ENCODE measurements at regions not wholly inside any gene's neighbourhood (a gene's known extent, or its start where the extent isn't known, plus 50 kb on each side); places are given as distances from the start of the nearest gene placed in this dataset.

- Mint-ChIP-seq H3K27ac (no peak overlapping the region), H3K27me3 (peaks cover 0 to 1% (median 0%) of the 10 kb centered on the region in 5 donors), H3K4me3 (no peak overlapping the region), H3K36me3 (no peaks in the 10 kb centered on the region), H3K4me1 (no peaks in the 10 kb centered on the region), H3K9me3 (no peaks in the 10 kb centered on the region)
- POLR2A ChIA-PET: no interaction called here
- ATAC-seq: no peak
- no peak for DNase-seq
Observed at GRCh38 chr13:78102741-78103140, 184.1 kb upstream of the EDNRB start.

GRCh38 chr13:78102121-78102677 lies 183.6 kb upstream of the EDNRB start:
- Mint-ChIP-seq H3K36me3 (no peaks in the 10 kb centered on the region), H3K27ac (no peak overlapping the region), H3K4me3 (no peak overlapping the region), H3K27me3 (peaks cover 0 to 4% (median 0%) of the 10 kb centered on the region in 5 donors), H3K9me3 (no peaks in the 10 kb centered on the region), H3K4me1 (no peaks in the 10 kb centered on the region)
- ATAC-seq: no peak
- POLR2A ChIA-PET: no interaction called here
- DNase-seq: no peak

GRCh38 chr13:78100486-78100885 lies 181.9 kb upstream of the EDNRB start:
- Mint-ChIP-seq H3K4me1 (no peaks in the 10 kb centered on the region), H3K36me3 (no peaks in the 10 kb centered on the region), H3K27ac (no peak overlapping the region), H3K4me3 (no peak overlapping the region), H3K27me3 (peaks cover 0 to 14% (median 3%) of the 10 kb centered on the region in 5 donors), H3K9me3 (no peaks in the 10 kb centered on the region)
- POLR2A ChIA-PET: no interaction called here
- DNase-seq (no peak), ATAC-seq (no peak)

DNA sequence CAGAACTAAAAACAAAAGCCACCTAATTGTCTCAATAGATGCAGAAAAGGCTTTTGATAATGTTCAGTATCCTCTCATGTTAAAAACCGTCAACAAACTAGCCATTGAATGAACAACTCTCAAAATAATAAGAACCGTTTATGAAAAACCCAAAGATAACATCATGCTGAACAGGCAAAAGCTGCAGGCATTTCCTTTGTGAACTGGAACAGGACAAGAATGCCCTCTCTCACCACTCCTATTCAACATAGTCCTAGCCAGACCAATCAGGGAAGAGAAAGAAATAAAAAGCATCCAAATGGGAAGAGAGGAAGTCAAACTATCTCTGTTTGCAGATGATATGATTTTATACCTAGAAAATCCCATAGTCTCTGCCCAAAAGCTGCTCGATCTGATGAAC lies 179.6 kb upstream of the EDNRB start:
- ATAC-seq: no peak
- Mint-ChIP-seq H3K4me1 (no peaks in the 10 kb centered on the region), H3K27ac (no peak overlapping the region), H3K36me3 (no peaks in the 10 kb centered on the region), H3K27me3 (peaks cover 1 to 14% (median 3%) of the 10 kb centered on the region in 5 donors), H3K4me3 (no peak overlapping the region), H3K9me3 (no peaks in the 10 kb centered on the region)
- no peak for DNase-seq
- POLR2A ChIA-PET: no interaction called here

DNA sequence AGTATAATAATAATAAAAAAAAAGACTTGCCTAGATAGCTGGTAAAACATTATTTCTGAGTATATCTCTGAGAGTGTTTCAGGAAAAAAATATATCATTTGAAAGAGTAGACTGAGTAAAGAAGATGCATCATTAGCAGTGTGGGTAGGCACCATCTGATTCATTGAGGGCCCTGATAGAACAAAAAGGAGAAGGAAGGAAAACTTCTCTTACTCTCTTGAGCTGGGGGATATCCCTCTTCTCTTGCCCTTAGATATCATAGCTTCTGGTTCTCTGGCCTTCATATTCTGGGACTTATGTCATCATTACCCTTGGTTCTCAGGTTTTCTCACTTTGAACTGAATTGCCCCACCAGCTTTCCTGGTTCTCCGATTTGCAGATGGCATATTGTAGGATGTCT lies 177.6 kb upstream of the EDNRB start:
- H3K4me1 Mint-ChIP-seq: no peaks in the 10 kb centered on the region
- DNase-seq (no peak), ATAC-seq (no peak)
- H3K27ac Mint-ChIP-seq: no peak overlapping the region
- POLR2A ChIA-PET: no interaction called here
- peaks cover 1 to 17% (median 3%) of the 10 kb centered on the region in 5 donors for H3K27me3 Mint-ChIP-seq
- H3K4me3 Mint-ChIP-seq: no peak overlapping the region
- no peaks in the 10 kb centered on the region for H3K36me3 Mint-ChIP-seq
- H3K9me3 Mint-ChIP-seq: peaks cover 0 to 1% (median 0%) of the 10 kb centered on the region in 9 donors

- POLR2A ChIA-PET: no interaction called here
- DNase-seq (no peak), ATAC-seq (no peak)
- Mint-ChIP-seq H3K9me3 (peaks cover 0 to 18% (median 4%) of the 10 kb centered on the region in 9 donors), H3K27ac (no peak overlapping the region), H3K4me3 (no peak overlapping the region), H3K4me1 (peaks cover 0 to 3% (median 0%) of the 10 kb centered on the region in 4 donors), H3K27me3 (peaks cover 7 to 37% (median 9%) of the 10 kb centered on the region in 5 donors), H3K36me3 (peaks cover 0 to 7% (median 0%) of the 10 kb centered on the region in 3 donors)
Observed at GRCh38 chr13:78087966-78088678, 169.5 kb upstream of the EDNRB start.

DNA sequence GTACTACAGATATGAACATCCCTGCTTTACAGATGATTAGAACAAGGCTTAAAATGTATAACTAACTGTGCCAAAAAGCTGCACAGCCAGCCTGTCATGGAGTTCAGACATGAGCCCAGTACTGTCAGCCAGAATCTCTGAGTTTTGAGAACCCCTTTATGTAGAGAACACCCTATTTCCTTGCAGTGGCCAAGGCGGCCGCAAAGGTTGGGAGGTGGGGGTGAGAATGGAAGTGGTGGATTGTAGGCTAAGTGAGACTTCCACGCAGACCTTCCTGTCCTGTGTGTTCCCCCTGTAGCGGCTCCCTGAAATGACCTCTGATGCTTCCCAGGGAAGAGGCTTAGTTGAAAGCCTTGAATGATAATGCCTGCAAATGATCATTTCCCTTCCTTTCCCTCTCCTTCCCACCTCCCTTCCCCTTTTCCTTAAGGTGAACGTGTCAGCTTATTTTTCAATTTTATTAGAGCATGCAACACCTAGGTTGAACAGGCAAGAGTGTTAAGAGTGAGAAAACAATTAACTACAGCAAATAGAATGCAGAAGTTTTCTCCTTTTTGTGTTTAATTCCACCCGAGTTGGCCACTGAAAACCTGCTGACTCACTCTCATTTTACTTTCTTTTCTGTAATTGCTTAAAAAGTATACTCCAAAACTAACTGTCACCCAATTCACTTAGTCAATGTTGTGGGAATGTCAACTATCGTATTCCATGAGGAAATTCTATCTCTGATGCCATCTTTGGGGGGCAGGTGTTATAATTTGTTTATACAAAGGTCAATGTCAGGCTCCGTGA lies 167.0 kb upstream of the EDNRB start:
- no peak overlapping the region for H3K27ac Mint-ChIP-seq
- POLR2A ChIA-PET: no interaction called here
- peak overlapping the region in 1 of 10 donors; percentile 46 for H3K4me3 Mint-ChIP-seq
- DNase-seq (no peak), ATAC-seq (no peak)
- H3K36me3 Mint-ChIP-seq: peaks cover 0 to 24% (median 5%) of the 10 kb centered on the region in 3 donors
- H3K9me3 Mint-ChIP-seq: peaks cover 4 to 34% (median 19%) of the 10 kb centered on the region in 9 donors
- H3K27me3 Mint-ChIP-seq: peaks cover 3 to 28% (median 12%) of the 10 kb centered on the region in 5 donors
- H3K4me1 Mint-ChIP-seq: peaks cover 0 to 3% (median 0%) of the 10 kb centered on the region in 4 donors

DNA sequence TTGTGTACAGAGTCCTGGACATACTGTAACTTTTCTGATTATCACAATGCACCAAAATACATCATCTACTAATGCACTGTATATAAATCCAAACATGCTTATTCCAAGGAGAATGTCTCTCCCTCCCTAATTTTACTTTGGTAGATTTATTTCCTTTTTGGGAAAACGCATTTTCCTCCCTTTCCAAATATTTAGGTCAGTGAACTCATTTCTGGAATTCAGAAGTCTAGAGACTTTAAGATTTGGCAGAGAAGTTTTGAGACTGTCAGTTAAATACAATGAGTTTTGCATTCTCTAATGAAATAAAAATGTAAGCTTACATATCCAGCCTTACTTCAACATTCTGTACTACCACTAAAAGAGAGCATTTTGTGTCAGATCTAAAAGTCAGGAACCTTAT lies 165.8 kb upstream of the EDNRB start:
- H3K27me3 Mint-ChIP-seq: peaks cover 3 to 19% (median 8%) of the 10 kb centered on the region in 5 donors
- H3K4me1 Mint-ChIP-seq: peaks cover 0 to 3% (median 0%) of the 10 kb centered on the region in 4 donors
- ATAC-seq: no peak
- no peak overlapping the region for H3K27ac Mint-ChIP-seq
- peaks cover 0 to 24% (median 5%) of the 10 kb centered on the region in 3 donors for H3K36me3 Mint-ChIP-seq
- peaks cover 4 to 37% (median 23%) of the 10 kb centered on the region in 9 donors for H3K9me3 Mint-ChIP-seq
- no peak for DNase-seq
- POLR2A ChIA-PET: no interaction called here
- no peak overlapping the region for H3K4me3 Mint-ChIP-seq

DNA sequence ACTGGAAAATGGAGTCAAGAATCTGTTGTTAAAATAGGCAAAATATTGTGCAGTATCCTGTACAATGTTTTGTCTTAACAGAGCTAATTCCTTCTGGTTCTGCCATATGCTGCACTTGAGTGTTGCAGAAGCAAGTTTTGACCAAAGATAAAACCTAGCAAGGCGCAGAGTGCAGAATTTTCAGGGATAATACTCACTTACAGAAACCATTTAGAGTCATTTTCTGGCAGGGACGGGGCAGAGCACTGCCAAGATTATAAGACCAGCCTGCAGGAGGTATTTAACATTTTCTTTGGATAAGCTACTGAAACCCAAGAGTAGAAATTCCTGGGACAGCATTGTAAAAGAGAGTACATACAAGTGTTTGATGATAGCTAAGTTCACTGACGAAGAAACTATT lies 159.5 kb upstream of the EDNRB start:
- peaks cover 3 to 26% (median 4%) of the 10 kb centered on the region in 5 donors for H3K27me3 Mint-ChIP-seq
- POLR2A ChIA-PET: no interaction called here
- DNase-seq (no peak), ATAC-seq (no peak)
- no peak overlapping the region for H3K27ac Mint-ChIP-seq
- peaks cover 4 to 33% (median 23%) of the 10 kb centered on the region in 9 donors for H3K9me3 Mint-ChIP-seq
- H3K36me3 Mint-ChIP-seq: peaks cover 0 to 18% (median 5%) of the 10 kb centered on the region in 3 donors
- no peaks in the 10 kb centered on the region for H3K4me1 Mint-ChIP-seq
- H3K4me3 Mint-ChIP-seq: no peak overlapping the region

DNA sequence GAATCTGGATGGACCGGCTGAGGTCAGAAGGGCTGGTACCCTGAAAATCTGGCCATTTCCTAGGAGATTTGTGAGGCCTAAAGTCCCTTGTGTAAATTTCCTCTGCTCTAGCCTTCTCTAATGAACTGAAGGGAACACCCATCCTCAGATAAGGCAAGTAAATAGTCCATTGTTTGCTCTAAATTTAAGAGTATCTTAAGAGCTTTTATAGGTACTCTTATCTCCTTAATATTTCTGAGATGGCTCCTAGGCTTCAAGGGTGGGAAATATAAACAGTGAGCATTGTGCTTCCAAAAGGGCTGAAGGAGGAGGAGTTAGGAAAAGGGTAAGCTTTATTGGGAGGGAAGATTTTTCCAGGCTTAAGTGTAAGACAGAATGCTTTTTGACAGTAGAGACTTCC lies 148.7 kb upstream of the EDNRB start:
- Mint-ChIP-seq H3K9me3 (peaks cover 0 to 3% (median 0%) of the 10 kb centered on the region in 9 donors), H3K4me3 (no peak overlapping the region), H3K4me1 (no peaks in the 10 kb centered on the region), H3K36me3 (no peaks in the 10 kb centered on the region), H3K27me3 (peaks cover 0 to 10% (median 0%) of the 10 kb centered on the region in 5 donors), H3K27ac (no peak overlapping the region)
- POLR2A ChIA-PET: no interaction called here
- ATAC-seq (no peak), DNase-seq (no peak)

DNA sequence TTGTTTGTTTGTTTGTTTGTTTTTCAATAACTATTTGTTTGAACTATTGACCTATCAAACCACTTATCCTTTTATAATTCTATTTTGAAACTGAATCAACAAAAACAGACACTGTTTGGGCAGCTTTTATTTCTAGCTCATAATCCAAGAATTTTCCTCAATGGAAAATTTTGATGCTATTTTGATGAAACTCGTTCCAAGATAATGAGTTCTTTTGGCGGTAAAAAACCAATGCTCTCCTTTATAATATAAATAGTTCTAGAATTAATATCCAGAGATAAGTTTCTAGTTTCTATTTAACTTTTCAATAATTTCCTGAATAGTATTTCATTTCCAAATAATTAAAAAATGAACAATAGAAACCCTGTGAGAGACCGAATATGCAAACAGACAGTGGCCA lies 146.5 kb upstream of the EDNRB start:
- H3K27me3 Mint-ChIP-seq: peaks cover 0 to 10% (median 0%) of the 10 kb centered on the region in 5 donors
- no peak overlapping the region for H3K27ac Mint-ChIP-seq
- no peaks in the 10 kb centered on the region for H3K36me3 Mint-ChIP-seq
- peaks cover 0 to 5% (median 0%) of the 10 kb centered on the region in 9 donors for H3K9me3 Mint-ChIP-seq
- H3K4me1 Mint-ChIP-seq: no peaks in the 10 kb centered on the region
- POLR2A ChIA-PET: no interaction called here
- ATAC-seq (no peak), DNase-seq (no peak)
- H3K4me3 Mint-ChIP-seq: no peak overlapping the region

DNA sequence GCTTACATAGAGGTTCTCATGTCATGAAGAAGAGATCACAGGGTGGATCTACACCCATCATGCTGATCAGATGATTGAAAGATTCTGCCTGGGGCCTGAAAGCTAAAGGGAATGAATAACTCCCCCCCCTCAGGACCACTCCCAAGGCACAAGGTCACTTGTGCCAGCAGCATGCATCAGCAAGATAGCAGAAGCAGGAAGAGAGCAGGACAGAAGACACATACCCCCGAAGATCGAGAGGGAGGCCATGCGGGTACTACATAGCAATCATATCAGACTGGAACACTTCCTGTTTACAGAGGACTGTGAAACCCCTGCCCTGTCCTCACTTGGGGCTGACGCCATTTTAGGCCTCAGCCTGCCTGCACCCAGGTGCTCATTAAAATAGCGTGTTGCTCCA lies 143.2 kb upstream of the EDNRB start:
- Mint-ChIP-seq H3K4me1 (no peaks in the 10 kb centered on the region), H3K27ac (no peak overlapping the region), H3K36me3 (peaks cover 0 to 5% (median 0%) of the 10 kb centered on the region in 3 donors), H3K4me3 (no peak overlapping the region), H3K27me3 (peaks cover 0 to 8% (median 0%) of the 10 kb centered on the region in 5 donors), H3K9me3 (peaks cover 0 to 13% (median 5%) of the 10 kb centered on the region in 9 donors)
- DNase-seq (no peak), ATAC-seq (no peak)
- POLR2A ChIA-PET: no interaction called here

DNA sequence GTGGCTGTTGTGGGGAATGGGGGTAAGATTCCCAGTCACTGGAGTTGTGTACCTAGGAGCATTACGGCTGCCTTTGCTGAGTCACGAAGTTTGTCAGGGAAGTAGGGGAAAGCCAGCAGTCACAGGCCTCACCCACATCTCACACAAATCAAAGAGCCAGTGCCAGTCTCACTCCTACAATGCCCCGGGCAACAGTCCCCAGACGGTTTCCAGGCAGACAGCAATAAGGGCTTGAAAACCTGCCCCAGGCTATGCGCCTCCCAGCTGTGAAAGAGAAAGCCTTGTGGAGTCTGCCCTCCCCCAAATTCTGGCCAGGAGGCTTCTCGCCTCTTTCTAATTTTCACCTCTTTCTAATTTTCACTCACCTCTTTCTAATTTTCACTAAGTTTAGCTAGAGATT lies 142.3 kb upstream of the EDNRB start:
- Mint-ChIP-seq H3K4me3 (no peak overlapping the region), H3K4me1 (no peaks in the 10 kb centered on the region), H3K36me3 (peaks cover 0 to 13% (median 0%) of the 10 kb centered on the region in 3 donors), H3K27ac (no peak overlapping the region), H3K9me3 (peaks cover 4 to 21% (median 13%) of the 10 kb centered on the region in 9 donors), H3K27me3 (peaks cover 0 to 7% (median 0%) of the 10 kb centered on the region in 5 donors)
- DNase-seq (no peak), ATAC-seq (no peak)
- POLR2A ChIA-PET: no interaction called here
